ENCODE measurements at regions not wholly inside any gene's neighbourhood (a gene's known extent, or its start where the extent isn't known, plus 50 kb on each side); places are given as distances from the start of the nearest gene placed in this dataset.

GRCh38 chr4:140316799-140317198 lies 56.6 kb upstream of the SCOC start:
- intact Hi-C loops (cut with DNase I), result no loop called here
- TF ChIP-seq CTCF (IDR thresholded peaks at IDR 0.05), result no peak
- no peak for TF ChIP-seq POLR2AphosphoS5 (IDR thresholded peaks at IDR 0.05; ENCODE audit: insufficient read depth in 1 of 2, low read depth in 1 of 2)
- no peak for TF ChIP-seq POLR2A (IDR thresholded peaks at IDR 0.05)
- H3K27me3 ChIP-seq, result no peaks in the 10 kb centered on the region
- H3K36me3 ChIP-seq, result no peaks in the 10 kb centered on the region
- H3K4me1 ChIP-seq, result no peaks in the 10 kb centered on the region
- H3K9me3 ChIP-seq, result no peaks in the 10 kb centered on the region
- H3K4me3 ChIP-seq, result no peak overlapping the region
- DNase-seq (ENCODE audit: extremely low spot score in 2 of 2), result no peak
- H3K27ac ChIP-seq, result no peak overlapping the region

GRCh38 chr4:140315970-140316369 lies 57.5 kb upstream of the SCOC start:
- H3K36me3 ChIP-seq, result no peaks in the 10 kb centered on the region
- H3K9me3 ChIP-seq, result no peaks in the 10 kb centered on the region
- no peak for DNase-seq (ENCODE audit: extremely low spot score in 2 of 2)
- intact Hi-C loops (cut with DNase I), result no loop called here
- H3K27me3 ChIP-seq, result no peaks in the 10 kb centered on the region
- no peak for TF ChIP-seq CTCF (IDR thresholded peaks at IDR 0.05)
- no peak for TF ChIP-seq POLR2AphosphoS5 (IDR thresholded peaks at IDR 0.05; ENCODE audit: insufficient read depth in 1 of 2, low read depth in 1 of 2)
- no peaks in the 10 kb centered on the region for H3K4me1 ChIP-seq
- H3K27ac ChIP-seq, result no peak overlapping the region
- H3K4me3 ChIP-seq, result no peak overlapping the region

- Histone ChIP-seq H3K9me3 (no peaks in the 10 kb centered on the region), H3K27ac (no peak overlapping the region), H3K27me3 (no peaks in the 10 kb centered on the region), H3K4me3 (no peak overlapping the region), H3K4me1 (no peaks in the 10 kb centered on the region), H3K36me3 (no peaks in the 10 kb centered on the region)
- TF ChIP-seq CTCF (IDR thresholded peaks at IDR 0.05) (no peak), POLR2AphosphoS5 (IDR thresholded peaks at IDR 0.05; ENCODE audit: insufficient read depth in 1 of 2, low read depth in 1 of 2) (no peak), POLR2A (IDR thresholded peaks at IDR 0.05) (no peak)
- DNase-seq (ENCODE audit: extremely low spot score in 2 of 2), result no peak
- intact Hi-C loops (cut with DNase I), result no loop called here
Measured at GRCh38 chr4:140315438-140315837, 58.0 kb upstream of the SCOC start.

- no peaks in the 10 kb centered on the region for H3K9me3 ChIP-seq
- no peaks in the 10 kb centered on the region for H3K27me3 ChIP-seq
- no peak overlapping the region for H3K4me3 ChIP-seq
- intact Hi-C loops (cut with DNase I), result no loop called here
- DNase-seq (ENCODE audit: extremely low spot score in 2 of 2), result no peak
- no peaks in the 10 kb centered on the region for H3K36me3 ChIP-seq
- no peaks in the 10 kb centered on the region for H3K4me1 ChIP-seq
- TF ChIP-seq CTCF (IDR thresholded peaks at IDR 0.05), result no peak
- no peak for TF ChIP-seq POLR2A (IDR thresholded peaks at IDR 0.05)
- TF ChIP-seq POLR2AphosphoS5 (IDR thresholded peaks at IDR 0.05; ENCODE audit: insufficient read depth in 1 of 2, low read depth in 1 of 2), result no peak
- H3K27ac ChIP-seq, result no peak overlapping the region
Measured at GRCh38 chr4:140315019-140315418, 58.4 kb upstream of the SCOC start.

- Histone ChIP-seq H3K27ac (no peak overlapping the region), H3K9me3 (no peaks in the 10 kb centered on the region), H3K4me3 (no peak overlapping the region), H3K27me3 (no peaks in the 10 kb centered on the region), H3K36me3 (no peaks in the 10 kb centered on the region), H3K4me1 (peaks cover 9% of the 10 kb centered on the region)
- intact Hi-C loops (cut with DNase I), result no loop called here
- no peak for DNase-seq (ENCODE audit: extremely low spot score in 2 of 2)
- TF ChIP-seq CTCF (IDR thresholded peaks at IDR 0.05) (no peak), POLR2A (IDR thresholded peaks at IDR 0.05) (no peak), POLR2AphosphoS5 (IDR thresholded peaks at IDR 0.05; ENCODE audit: insufficient read depth in 1 of 2, low read depth in 1 of 2) (no peak)
Measured at GRCh38 chr4:140312100-140312499, 61.3 kb upstream of the SCOC start.

Measured in vagina (tissue), 2 donors.